DMS53 treated with DMSO at 0.1 percent for 48 hours (cell line): ENCODE measurements at regions not wholly inside any gene's neighbourhood (a gene's known extent, or its start where the extent isn't known, plus 50 kb on each side); places are given as distances from the start of the nearest gene placed in this dataset.
"Not testable (repeated sequence)": the region's sequence is repeated elsewhere in the genome, so short reads cannot be mapped to it uniquely, and the experiment has no call there.

Source experiments
- DNase-seq: peaks from one replicate; lab custom pipeline; 2025; ENCODE audit not compliant: unreplicated experiment; lab: John Stamatoyannopoulos, UW

GRCh38 chr4:95779447-95779846 is 60.4 kb upstream of the PDHA2 start:
- no peak for DNase-seq

GRCh38 chr4:95778666-95779065 is 61.2 kb upstream of the PDHA2 start:
- DNase-seq: no peak

DNA sequence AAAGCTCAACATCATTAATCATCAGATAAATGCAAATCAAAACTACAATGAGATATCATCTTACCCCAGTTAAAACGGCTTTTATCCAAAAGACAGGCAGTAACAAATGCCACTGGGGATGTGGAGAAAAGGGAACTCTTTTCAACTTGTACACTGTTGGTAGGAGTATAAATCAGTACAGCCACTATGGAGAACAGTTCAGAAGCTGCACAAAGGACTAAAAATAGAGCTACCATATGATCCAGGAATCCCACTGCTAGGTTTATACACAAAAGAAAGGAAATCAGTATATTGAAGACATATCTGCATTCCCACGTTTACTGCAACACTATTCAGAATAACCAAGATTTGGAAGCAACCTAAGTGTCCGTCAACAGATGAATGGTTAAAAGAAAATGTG is 69.3 kb upstream of the PDHA2 start:
- not testable (repeated sequence) for DNase-seq

DNA sequence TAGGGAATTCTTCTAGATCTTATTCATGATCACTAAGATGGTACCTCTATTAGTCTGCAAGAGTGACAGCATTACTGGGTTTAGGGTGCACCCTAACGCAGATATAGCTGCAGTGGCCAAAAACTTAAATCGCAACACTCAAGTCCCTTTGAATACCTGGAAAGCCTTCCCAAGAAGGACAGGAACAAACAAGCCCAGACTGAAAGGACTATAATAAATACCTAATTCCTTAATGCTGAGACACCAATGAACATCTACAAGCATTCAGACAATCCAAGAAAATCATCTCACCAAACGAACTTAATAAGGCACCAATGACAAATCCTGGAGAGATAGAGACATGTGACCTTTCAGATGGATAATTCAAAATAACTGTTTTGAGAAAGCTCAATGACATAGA is 74.9 kb upstream of the PDHA2 start:
- DNase-seq: no peak

DNA sequence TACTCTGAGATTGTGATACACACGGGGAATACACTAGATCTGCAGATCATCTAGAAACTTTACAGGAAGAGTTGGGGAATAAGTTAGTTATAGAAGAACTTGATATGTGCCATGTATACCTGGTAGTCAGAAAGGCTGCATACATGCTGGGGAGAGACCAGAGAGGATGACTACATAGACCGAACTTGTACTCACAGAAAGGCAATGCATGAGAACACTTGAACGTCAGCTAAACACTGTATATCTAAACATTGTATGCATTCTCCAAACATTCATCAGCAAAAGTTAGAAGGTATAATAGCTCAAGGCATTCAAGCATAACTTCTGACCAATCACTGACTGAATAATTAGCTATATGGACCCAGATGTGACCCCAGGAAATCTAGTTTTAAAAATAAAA is 78.0 kb upstream of the PDHA2 start:
- DNase-seq: no peak

DNA sequence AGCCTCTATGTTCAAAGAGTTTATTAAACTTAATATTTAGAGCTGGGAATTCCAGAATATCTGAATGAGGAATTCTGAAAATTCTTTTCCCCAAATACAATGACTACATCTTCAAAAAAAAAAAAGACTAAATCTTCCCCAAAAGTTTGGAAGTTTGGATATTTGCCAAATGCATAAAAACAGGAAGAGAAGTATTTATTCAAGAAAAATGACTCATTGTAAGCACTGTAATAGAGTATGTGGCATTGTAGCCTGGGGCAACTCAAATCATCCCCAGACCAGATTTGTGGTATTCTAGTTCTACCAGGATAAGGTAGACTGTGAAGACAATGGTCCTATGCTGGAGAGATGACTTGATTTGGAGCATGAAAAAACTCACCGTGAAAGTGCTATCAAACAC is 78.5 kb upstream of the PDHA2 start:
- peak; percentile 18 for DNase-seq

- not testable (repeated sequence) for DNase-seq
Measured at GRCh38 chr4:95760646-95761045, 79.2 kb upstream of the PDHA2 start.

GRCh38 chr4:95758001-95758400 is 81.9 kb upstream of the PDHA2 start:
- DNase-seq: no peak

DNA sequence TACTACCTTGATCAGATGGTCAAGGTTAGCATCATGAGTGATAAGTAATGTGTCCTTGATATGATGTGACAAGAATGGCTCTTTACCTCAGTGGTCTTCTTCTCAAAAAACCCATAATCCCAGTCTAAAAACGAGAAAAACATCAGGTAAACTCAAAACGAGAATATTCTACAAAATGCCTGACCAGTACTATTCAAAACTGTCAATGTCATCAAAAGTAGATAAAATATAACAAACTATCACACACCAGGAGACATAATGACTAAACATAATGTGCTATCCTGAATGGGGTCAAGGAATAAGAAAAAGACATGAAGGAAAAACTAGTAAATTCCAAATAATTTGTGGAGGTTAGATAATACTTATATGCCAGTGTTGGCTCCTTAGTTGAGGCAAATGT is 85.2 kb upstream of the PDHA2 start:
- no peak for DNase-seq

DNA sequence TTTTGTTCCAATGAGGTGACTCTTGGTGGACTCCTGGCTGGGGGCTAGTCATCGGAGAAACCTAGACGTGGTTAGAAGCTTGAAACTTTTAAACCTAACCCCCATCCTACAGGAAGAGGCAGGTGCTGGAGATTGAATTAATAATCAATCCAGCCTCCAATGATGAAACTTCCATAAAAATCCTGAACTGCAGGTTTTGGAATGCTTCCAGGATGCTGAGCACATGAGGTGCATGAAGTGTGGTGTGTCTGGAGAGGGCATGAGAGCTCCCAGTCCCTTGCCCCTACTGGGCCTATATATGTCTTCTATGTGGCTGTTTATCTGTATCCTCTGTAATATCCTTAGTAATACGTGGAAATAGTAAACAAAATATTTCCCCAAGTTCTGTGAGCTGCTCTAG is 90.7 kb upstream of the PDHA2 start:
- no peak for DNase-seq

DNA sequence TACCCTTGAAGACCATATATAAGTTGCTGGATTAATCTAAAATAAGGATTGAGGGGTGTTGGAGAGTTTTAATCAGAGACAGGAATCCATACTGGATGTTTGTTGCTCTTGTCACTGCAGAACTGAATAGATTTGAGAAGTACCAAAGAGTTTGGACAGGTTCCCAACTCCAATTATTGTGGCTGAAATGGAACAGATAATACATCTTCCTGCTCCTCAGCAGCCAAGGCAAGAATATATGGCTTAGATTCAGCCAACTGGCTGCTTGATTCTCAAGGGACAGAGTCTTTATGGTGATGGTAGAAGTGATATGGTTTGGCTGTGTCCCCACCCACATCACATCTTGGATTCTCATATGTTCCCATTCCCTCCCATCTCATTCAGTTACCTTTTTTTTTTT is 97.0 kb upstream of the PDHA2 start:
- DNase-seq: no peak

GRCh38 chr4:95742179-95742578 is 97.7 kb upstream of the PDHA2 start:
- no peak for DNase-seq

- DNase-seq: peak; percentile 44
Measured at GRCh38 chr4:95732061-95732460, 107.8 kb upstream of the PDHA2 start.

GRCh38 chr4:95729596-95729995 is 110.3 kb upstream of the PDHA2 start:
- no peak for DNase-seq

GRCh38 chr4:95728145-95728544 is 111.7 kb upstream of the PDHA2 start:
- peak; percentile 1 for DNase-seq

DNA sequence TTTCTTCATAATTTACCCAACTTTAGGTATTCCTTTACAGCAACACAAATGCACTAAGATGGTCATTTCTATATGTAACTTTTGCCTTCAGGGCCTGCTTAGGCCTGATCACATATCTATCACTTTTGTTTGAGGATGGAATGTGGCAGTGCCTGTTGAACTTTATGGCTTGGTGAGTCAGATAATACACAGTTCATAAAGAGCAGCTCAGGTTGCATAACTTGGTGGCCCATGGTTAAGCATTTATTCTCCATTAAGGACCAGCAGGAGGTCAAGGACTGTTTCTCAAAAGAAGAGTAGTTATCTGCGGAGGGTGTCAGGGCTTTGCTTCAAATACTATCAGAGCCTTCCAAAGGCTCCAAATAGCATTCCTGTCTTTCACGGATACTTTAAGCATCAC is 124.1 kb upstream of the PDHA2 start:
- DNase-seq: no peak

GRCh38 chr4:95714571-95714970 is 125.3 kb upstream of the PDHA2 start:
- DNase-seq: no peak

DNA sequence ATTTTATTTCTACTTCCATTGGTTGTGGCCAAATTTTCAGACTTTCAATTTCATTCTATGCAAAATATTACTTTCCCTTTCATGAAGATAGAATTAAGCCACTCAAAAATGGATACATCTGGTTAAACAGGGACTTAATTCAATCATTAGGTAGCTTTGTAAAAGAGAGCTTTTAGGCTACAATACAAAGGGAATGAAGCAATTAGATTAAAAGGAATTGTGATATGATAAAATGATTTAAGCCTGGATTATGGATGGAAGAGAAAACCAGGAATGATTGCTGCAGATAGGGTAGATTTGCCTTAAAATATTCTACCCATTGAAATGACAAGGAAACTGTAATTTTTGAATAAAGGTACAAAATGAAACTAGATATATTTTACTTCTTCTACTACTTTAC is 134.6 kb upstream of the PDHA2 start:
- no peak for DNase-seq

GRCh38 chr4:95701500-95702170 is 138.3 kb upstream of the PDHA2 start:
- no peak for DNase-seq

GRCh38 chr4:95694411-95694810 is 145.5 kb upstream of the PDHA2 start:
- no peak for DNase-seq

- DNase-seq: peak; percentile 10
Measured at GRCh38 chr4:95693594-95693993, 144.8 kb upstream of the UNC5C start.

DNA sequence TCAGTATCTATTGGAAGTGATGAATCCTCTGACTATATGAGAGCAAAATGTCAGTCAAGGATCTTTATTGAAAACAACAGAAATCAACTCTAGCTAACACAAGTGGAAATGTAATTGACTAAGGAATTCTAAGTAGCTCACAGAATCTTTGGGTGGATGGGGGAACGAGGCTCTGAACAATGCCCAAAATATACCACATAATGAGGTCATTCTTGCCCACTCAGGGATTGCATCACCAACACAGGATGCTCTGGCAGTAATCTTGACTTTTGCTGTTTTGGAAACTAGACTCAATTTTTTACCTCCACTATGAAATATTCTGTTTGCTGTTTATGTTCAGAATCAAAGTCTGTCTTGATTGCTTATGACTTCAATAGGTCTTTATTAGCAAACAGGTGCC is 127.4 kb upstream of the UNC5C start:
- no peak for DNase-seq

DNA sequence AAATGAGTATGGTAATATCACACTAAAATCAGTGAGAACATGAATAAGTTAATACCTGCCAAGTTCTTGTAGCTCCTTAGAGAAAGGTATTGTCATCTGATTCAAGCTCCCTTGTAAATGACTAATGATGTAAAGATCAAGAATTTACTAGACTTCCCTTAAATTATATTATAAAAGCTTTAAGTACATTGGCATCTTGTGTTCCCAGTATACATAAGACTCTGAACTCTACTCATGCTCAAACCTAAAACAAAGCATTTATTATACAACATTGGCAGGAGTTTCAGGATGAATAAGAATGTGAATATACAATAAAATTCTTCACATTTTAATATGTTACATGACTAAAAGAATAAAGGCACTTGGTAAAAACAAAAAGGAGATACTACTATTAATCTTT is 126.8 kb upstream of the UNC5C start:
- no peak for DNase-seq
